ENCODE measurements at regions not wholly inside any gene's neighbourhood (a gene's known extent, or its start where the extent isn't known, plus 50 kb on each side); places are given as distances from the start of the nearest gene placed in this dataset.
"Not testable (repeated sequence)": the region's sequence is repeated elsewhere in the genome, so short reads cannot be mapped to it uniquely, and the experiment has no call there.

- peak; percentile 37 for DNase-seq (ENCODE audit: low read depth)
Measured at GRCh38 chr6:132188556-132189264, 212.6 kb downstream of the MOXD1 start.

GRCh38 chr6:132187816-132188215 lies 213.5 kb downstream of the MOXD1 start:
- Histone ChIP-seq H3K4me3 (ENCODE audit: low read depth, low read length) (no peak overlapping the region), H3K36me3 (ENCODE audit: control insufficient read depth, insufficient read depth, low read length) (no peaks in the 10 kb centered on the region), H3K27me3 (ENCODE audit: control insufficient read depth, insufficient read depth, low read length) (no peaks in the 10 kb centered on the region)
- no peak for DNase-seq (ENCODE audit: low read depth)
- TF ChIP-seq CTCF (IDR thresholded peaks at IDR 0.05; ENCODE audit: insufficient read depth, low read length, poor library complexity, severe bottlenecking), result no peak

More at GRCh38 chr6:132188556-132189264, 212.6 kb downstream of the MOXD1 start:
- H3K27me3 ChIP-seq (ENCODE audit: control insufficient read depth, insufficient read depth, low read length), result no peaks in the 10 kb centered on the region
- no peaks in the 10 kb centered on the region for H3K36me3 ChIP-seq (ENCODE audit: control insufficient read depth, insufficient read depth, low read length)
- no peak for TF ChIP-seq CTCF (IDR thresholded peaks at IDR 0.05; ENCODE audit: insufficient read depth, low read length, poor library complexity, severe bottlenecking)
- H3K4me3 ChIP-seq (ENCODE audit: low read depth, low read length), result no peak overlapping the region

GRCh38 chr6:132184966-132185365 lies 216.3 kb downstream of the MOXD1 start:
- H3K27me3 ChIP-seq (ENCODE audit: control insufficient read depth, insufficient read depth, low read length); DNase-seq (ENCODE audit: low read depth); H3K36me3 ChIP-seq (ENCODE audit: control insufficient read depth, insufficient read depth, low read length); H3K4me3 ChIP-seq (ENCODE audit: low read depth, low read length): not testable (repeated sequence)

GRCh38 chr6:132179955-132180354 lies 221.3 kb downstream of the MOXD1 start:
- TF ChIP-seq CTCF (IDR thresholded peaks at IDR 0.05; ENCODE audit: insufficient read depth, low read length, poor library complexity, severe bottlenecking), result no peak
- Histone ChIP-seq H3K36me3 (ENCODE audit: control insufficient read depth, insufficient read depth, low read length) (no peaks in the 10 kb centered on the region), H3K4me3 (ENCODE audit: low read depth, low read length) (no peak overlapping the region), H3K27me3 (ENCODE audit: control insufficient read depth, insufficient read depth, low read length) (no peaks in the 10 kb centered on the region)
- DNase-seq (ENCODE audit: low read depth), result no peak

- H3K27me3 ChIP-seq (ENCODE audit: control insufficient read depth, insufficient read depth, low read length), result no peaks in the 10 kb centered on the region
- no peak overlapping the region for H3K4me3 ChIP-seq (ENCODE audit: low read depth, low read length)
- no peak for DNase-seq (ENCODE audit: low read depth)
- no peak for TF ChIP-seq CTCF (IDR thresholded peaks at IDR 0.05; ENCODE audit: insufficient read depth, low read length, poor library complexity, severe bottlenecking)
- H3K36me3 ChIP-seq (ENCODE audit: control insufficient read depth, insufficient read depth, low read length), result no peaks in the 10 kb centered on the region
Measured at GRCh38 chr6:132174919-132175318, 223.7 kb upstream of the CCN2 start.

GRCh38 chr6:132168961-132169360 lies 217.8 kb upstream of the CCN2 start:
- no peak overlapping the region for H3K4me3 ChIP-seq (ENCODE audit: low read depth, low read length)
- DNase-seq (ENCODE audit: low read depth), result no peak
- H3K27me3 ChIP-seq (ENCODE audit: control insufficient read depth, insufficient read depth, low read length), result no peaks in the 10 kb centered on the region
- no peaks in the 10 kb centered on the region for H3K36me3 ChIP-seq (ENCODE audit: control insufficient read depth, insufficient read depth, low read length)
- TF ChIP-seq CTCF (IDR thresholded peaks at IDR 0.05; ENCODE audit: insufficient read depth, low read length, poor library complexity, severe bottlenecking), result no peak

Data from kidney epithelial cell (primary cell).